ENCODE measurements at regions not wholly inside any gene's neighbourhood (a gene's known extent, or its start where the extent isn't known, plus 50 kb on each side); places are given as distances from the start of the nearest gene placed in this dataset.

DNA sequence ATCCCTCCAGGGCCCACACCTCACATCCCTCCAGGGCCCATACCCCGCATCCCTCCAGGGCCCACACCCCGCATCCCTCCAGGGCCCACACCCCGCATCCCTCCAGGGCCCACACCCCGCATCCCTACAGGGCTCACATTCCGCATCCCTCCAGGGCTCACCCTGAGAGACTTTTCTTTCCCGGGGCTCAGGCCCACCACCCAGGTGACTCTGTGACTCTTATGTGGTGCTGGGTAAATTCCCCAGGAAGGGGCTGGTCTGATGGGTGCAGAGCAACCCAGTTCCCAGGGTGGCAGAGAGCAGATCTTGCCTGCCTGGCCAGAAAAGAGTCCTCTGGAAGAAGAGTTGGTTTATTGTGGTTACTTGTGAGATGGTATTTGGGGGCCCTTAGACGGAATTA is 290.7 kb downstream of the TCERG1L start:
- TF ChIP-seq CTCF (IDR thresholded peaks at IDR 0.05): no peak
- TF ChIP-seq POLR2A (IDR thresholded peaks at IDR 0.05): no peak
